GM18873 (cell line): ENCODE measurements at regions not wholly inside any gene's neighbourhood (a gene's known extent, or its start where the extent isn't known, plus 50 kb on each side); places are given as distances from the start of the nearest gene placed in this dataset.

Source experiments
- ATAC-seq: cut with Tn5 transposase; IDR thresholded peaks from one replicate; pipeline ENCODE4 v1.9.1; 2021; ENCODE audit warnings: mild to moderate bottlenecking, moderate library complexity, moderate number of reproducible peaks; ENCODE audit not compliant: unreplicated experiment, low FRiP score

- ATAC-seq = no peak
Measured at GRCh38 chrX:20409991-20410390, 143.3 kb upstream of the RPS6KA3 start.

GRCh38 chrX:20402956-20403355 is 136.2 kb upstream of the RPS6KA3 start:
- ATAC-seq = no peak

GRCh38 chrX:20399728-20400414 is 133.2 kb upstream of the RPS6KA3 start:
- ATAC-seq = no peak

GRCh38 chrX:20397587-20397986 is 130.9 kb upstream of the RPS6KA3 start:
- ATAC-seq = no peak

- no peak for ATAC-seq
Measured at GRCh38 chrX:20394451-20394850, 127.7 kb upstream of the RPS6KA3 start.

GRCh38 chrX:20393944-20394343 is 127.2 kb upstream of the RPS6KA3 start:
- ATAC-seq = no peak

- no peak for ATAC-seq
Measured at GRCh38 chrX:20388594-20388993, 121.9 kb upstream of the RPS6KA3 start.

- no peak for ATAC-seq
Measured at GRCh38 chrX:20383477-20383876, 116.8 kb upstream of the RPS6KA3 start.

- peak; percentile 48 for ATAC-seq
Measured at GRCh38 chrX:20382518-20383297, 116.0 kb upstream of the RPS6KA3 start.

- no peak for ATAC-seq
Measured at GRCh38 chrX:20382082-20382481, 115.4 kb upstream of the RPS6KA3 start.

- ATAC-seq = no peak
Measured at GRCh38 chrX:20378233-20378920, 111.7 kb upstream of the RPS6KA3 start.

GRCh38 chrX:20374900-20375438 is 108.3 kb upstream of the RPS6KA3 start:
- no peak for ATAC-seq

- no peak for ATAC-seq
Measured at GRCh38 chrX:20374450-20374849, 107.7 kb upstream of the RPS6KA3 start.

- no peak for ATAC-seq
Measured at GRCh38 chrX:20373063-20373462, 106.4 kb upstream of the RPS6KA3 start.

GRCh38 chrX:20372533-20372932 is 105.8 kb upstream of the RPS6KA3 start:
- no peak for ATAC-seq

GRCh38 chrX:20369468-20369867 is 102.8 kb upstream of the RPS6KA3 start:
- ATAC-seq = no peak

- no peak for ATAC-seq
Measured at GRCh38 chrX:20364238-20364637, 97.5 kb upstream of the RPS6KA3 start.

GRCh38 chrX:20363275-20363674 is 96.6 kb upstream of the RPS6KA3 start:
- no peak for ATAC-seq

- ATAC-seq = no peak
Measured at GRCh38 chrX:20362268-20363267, 95.9 kb upstream of the RPS6KA3 start.

- no peak for ATAC-seq
Measured at GRCh38 chrX:20361890-20362262, 95.2 kb upstream of the RPS6KA3 start.
